ENCODE measurements at regions not wholly inside any gene's neighbourhood (a gene's known extent, or its start where the extent isn't known, plus 50 kb on each side); places are given as distances from the start of the nearest gene placed in this dataset.
"Not testable (repeated sequence)": the region's sequence is repeated elsewhere in the genome, so short reads cannot be mapped to it uniquely, and the experiment has no call there.

- no peaks in the 10 kb centered on the region for H3K9me3 ChIP-seq (ENCODE audit: control insufficient read depth, insufficient read depth, low read length)
These were observed 192.1 kb upstream of the TTC14 start for GRCh38 chr3:180409883-180410282.

GRCh38 chr3:180414157-180414556 is 187.8 kb upstream of the TTC14 start:
- H3K27me3 ChIP-seq (ENCODE audit: control insufficient read depth, insufficient read depth, low read length) = no peaks in the 10 kb centered on the region
- H3K9me3 ChIP-seq (ENCODE audit: control insufficient read depth, insufficient read depth, low read length) = no peaks in the 10 kb centered on the region
- H3K27ac ChIP-seq (ENCODE audit: low read depth, low read length) = no peak overlapping the region
- H3K4me1 ChIP-seq (ENCODE audit: control insufficient read depth, insufficient read depth, low read length) = no peaks in the 10 kb centered on the region
- no peak for DNase-seq (ENCODE audit: low read depth in 4 of 6, low spot score in 6 of 6)
- no peaks in the 10 kb centered on the region for H3K36me3 ChIP-seq (ENCODE audit: control insufficient read depth, insufficient read depth, low read length)
- no peak overlapping the region for H3K4me3 ChIP-seq (ENCODE audit: low read depth, low read length)

More at GRCh38 chr3:180409883-180410282, 192.1 kb upstream of the TTC14 start:
- H3K4me1 ChIP-seq (ENCODE audit: control insufficient read depth, insufficient read depth, low read length) = no peaks in the 10 kb centered on the region
- H3K27ac ChIP-seq (ENCODE audit: low read depth, low read length) = no peak overlapping the region
- no peaks in the 10 kb centered on the region for H3K27me3 ChIP-seq (ENCODE audit: control insufficient read depth, insufficient read depth, low read length)
- H3K36me3 ChIP-seq (ENCODE audit: control insufficient read depth, insufficient read depth, low read length) = no peaks in the 10 kb centered on the region
- DNase-seq (ENCODE audit: low read depth in 4 of 6, low spot score in 6 of 6) = no peak
- no CpG with 5 or more reads among the region's 2 CpGs for WGBS (ENCODE audit: insufficient coverage)
- no peak overlapping the region for H3K4me3 ChIP-seq (ENCODE audit: low read depth, low read length)

DNA sequence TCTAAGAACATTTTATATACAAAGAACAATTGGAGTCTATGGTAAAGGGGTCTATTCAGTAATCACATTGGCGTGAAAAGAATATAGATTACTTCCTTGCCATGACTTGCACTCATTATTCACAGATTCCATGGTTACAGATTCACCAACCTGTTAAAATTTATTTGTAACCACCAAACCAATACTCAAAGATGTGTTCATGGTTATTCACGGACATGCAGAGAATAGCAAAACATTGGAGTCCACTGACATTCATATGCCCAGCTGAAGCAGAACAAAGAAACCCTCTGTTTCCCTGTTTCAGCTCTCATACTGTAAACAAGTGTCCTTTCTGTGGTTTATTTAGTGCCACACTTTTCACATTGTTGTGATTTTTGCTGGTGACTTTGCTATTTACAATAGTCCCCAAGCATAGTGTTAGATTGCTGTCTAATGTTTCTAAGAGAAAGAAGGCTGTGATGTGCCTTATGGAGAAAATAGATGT is 185.8 kb upstream of the TTC14 start:
- Histone ChIP-seq H3K9me3 (ENCODE audit: control insufficient read depth, insufficient read depth, low read length) (no peaks in the 10 kb centered on the region), H3K4me1 (ENCODE audit: control insufficient read depth, insufficient read depth, low read length) (no peaks in the 10 kb centered on the region), H3K27ac (ENCODE audit: low read depth, low read length) (peak overlapping the region; percentile 48), H3K36me3 (ENCODE audit: control insufficient read depth, insufficient read depth, low read length) (no peaks in the 10 kb centered on the region), H3K4me3 (ENCODE audit: low read depth, low read length) (no peak overlapping the region), H3K27me3 (ENCODE audit: control insufficient read depth, insufficient read depth, low read length) (no peaks in the 10 kb centered on the region)
- WGBS (ENCODE audit: insufficient coverage) = 33% methylated on average over 1 of the region's 2 CpGs
- DNase-seq (ENCODE audit: low read depth in 4 of 6, low spot score in 6 of 6) = peak; percentile 32 to 86 (median 48)

DNA sequence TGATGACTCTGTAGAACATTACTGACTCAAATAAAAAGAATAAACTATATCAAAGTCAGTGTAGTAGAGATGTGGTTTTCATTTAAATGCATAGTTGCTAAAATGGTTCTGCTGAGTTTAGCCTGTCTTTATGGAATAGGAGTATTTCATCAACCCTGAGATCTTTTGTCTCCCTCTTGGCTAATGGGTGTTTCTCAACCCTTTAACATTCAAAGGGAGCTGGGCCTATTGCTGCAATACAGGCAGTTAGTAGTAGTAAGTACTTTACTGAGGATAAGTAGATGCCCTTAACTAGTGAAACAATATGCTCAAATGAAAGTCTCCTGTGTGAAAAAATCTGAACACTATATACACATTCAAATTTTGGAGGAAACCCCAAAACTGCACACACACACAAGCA is 184.7 kb upstream of the TTC14 start:
- H3K4me1 ChIP-seq (ENCODE audit: control insufficient read depth, insufficient read depth, low read length) = no peaks in the 10 kb centered on the region
- no peaks in the 10 kb centered on the region for H3K9me3 ChIP-seq (ENCODE audit: control insufficient read depth, insufficient read depth, low read length)
- no peaks in the 10 kb centered on the region for H3K27me3 ChIP-seq (ENCODE audit: control insufficient read depth, insufficient read depth, low read length)
- H3K27ac ChIP-seq (ENCODE audit: low read depth, low read length) = no peak overlapping the region
- no peaks in the 10 kb centered on the region for H3K36me3 ChIP-seq (ENCODE audit: control insufficient read depth, insufficient read depth, low read length)
- DNase-seq (ENCODE audit: low read depth in 4 of 6, low spot score in 6 of 6) = no peak
- no peak overlapping the region for H3K4me3 ChIP-seq (ENCODE audit: low read depth, low read length)

DNA sequence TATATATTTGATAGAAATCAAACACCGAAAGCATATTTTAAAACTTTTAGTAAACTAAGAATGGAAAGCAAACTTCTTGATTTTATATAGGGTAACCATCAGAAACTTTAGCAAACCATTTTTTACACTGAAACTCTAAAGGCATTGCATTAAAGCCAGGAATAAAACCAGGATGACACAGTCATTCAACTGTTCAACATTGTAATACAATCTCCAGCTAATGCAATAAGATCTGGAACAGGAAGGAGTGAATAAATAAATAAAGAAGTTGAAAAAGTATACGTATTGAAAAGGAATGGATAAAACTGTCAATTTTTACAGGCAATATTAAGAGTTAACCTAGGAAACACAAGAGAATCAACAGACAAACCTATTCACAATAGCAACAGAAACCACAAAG is 181.9 kb upstream of the TTC14 start:
- Histone ChIP-seq H3K36me3 (ENCODE audit: control insufficient read depth, insufficient read depth, low read length) (no peaks in the 10 kb centered on the region), H3K4me3 (ENCODE audit: low read depth, low read length) (no peak overlapping the region), H3K9me3 (ENCODE audit: control insufficient read depth, insufficient read depth, low read length) (no peaks in the 10 kb centered on the region), H3K27me3 (ENCODE audit: control insufficient read depth, insufficient read depth, low read length) (no peaks in the 10 kb centered on the region), H3K4me1 (ENCODE audit: control insufficient read depth, insufficient read depth, low read length) (no peaks in the 10 kb centered on the region), H3K27ac (ENCODE audit: low read depth, low read length) (no peak overlapping the region)
- DNase-seq (ENCODE audit: low read depth in 4 of 6, low spot score in 6 of 6) = no peak
- WGBS (ENCODE audit: insufficient coverage) = no CpG with 5 or more reads among the region's 2 CpGs

DNA sequence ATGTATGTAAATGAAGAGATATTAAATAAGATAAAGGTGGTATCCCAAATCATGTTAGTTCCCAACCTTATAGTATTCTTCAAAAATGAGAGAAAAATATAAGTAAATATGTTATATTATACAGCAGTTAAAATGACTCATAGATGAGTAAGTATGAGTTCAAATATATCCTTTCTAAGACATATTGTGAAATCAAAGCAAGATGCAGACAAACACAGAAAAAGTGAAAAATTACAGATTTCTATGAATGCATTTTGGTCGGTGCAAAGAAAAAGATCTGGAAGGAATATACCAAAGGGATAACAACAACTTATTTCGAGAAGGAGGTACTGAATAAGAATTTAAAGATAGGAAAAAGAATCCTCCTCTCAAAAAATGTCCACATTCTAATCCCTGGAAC is 181.2 kb upstream of the TTC14 start:
- DNase-seq (ENCODE audit: low read depth in 4 of 6, low spot score in 6 of 6) = no peak
- WGBS (ENCODE audit: insufficient coverage) = no CpG with 5 or more reads among the region's 2 CpGs
- H3K9me3 ChIP-seq (ENCODE audit: control insufficient read depth, insufficient read depth, low read length) = no peaks in the 10 kb centered on the region
- H3K36me3 ChIP-seq (ENCODE audit: control insufficient read depth, insufficient read depth, low read length) = no peaks in the 10 kb centered on the region
- no peaks in the 10 kb centered on the region for H3K4me1 ChIP-seq (ENCODE audit: control insufficient read depth, insufficient read depth, low read length)
- H3K4me3 ChIP-seq (ENCODE audit: low read depth, low read length) = no peak overlapping the region
- no peaks in the 10 kb centered on the region for H3K27me3 ChIP-seq (ENCODE audit: control insufficient read depth, insufficient read depth, low read length)
- H3K27ac ChIP-seq (ENCODE audit: low read depth, low read length) = no peak overlapping the region

- no peaks in the 10 kb centered on the region for H3K27me3 ChIP-seq (ENCODE audit: control insufficient read depth, insufficient read depth, low read length)
- H3K36me3 ChIP-seq (ENCODE audit: control insufficient read depth, insufficient read depth, low read length) = no peaks in the 10 kb centered on the region
- WGBS (ENCODE audit: insufficient coverage) = 87% methylated on average over 1 of the region's 2 CpGs
- H3K27ac ChIP-seq (ENCODE audit: low read depth, low read length) = no peak overlapping the region
- no peaks in the 10 kb centered on the region for H3K9me3 ChIP-seq (ENCODE audit: control insufficient read depth, insufficient read depth, low read length)
- H3K4me3 ChIP-seq (ENCODE audit: low read depth, low read length) = no peak overlapping the region
- DNase-seq (ENCODE audit: low read depth in 4 of 6, low spot score in 6 of 6) = no peak
- no peaks in the 10 kb centered on the region for H3K4me1 ChIP-seq (ENCODE audit: control insufficient read depth, insufficient read depth, low read length)
These were observed 180.7 kb upstream of the TTC14 start for GRCh38 chr3:180421221-180421620.

DNA sequence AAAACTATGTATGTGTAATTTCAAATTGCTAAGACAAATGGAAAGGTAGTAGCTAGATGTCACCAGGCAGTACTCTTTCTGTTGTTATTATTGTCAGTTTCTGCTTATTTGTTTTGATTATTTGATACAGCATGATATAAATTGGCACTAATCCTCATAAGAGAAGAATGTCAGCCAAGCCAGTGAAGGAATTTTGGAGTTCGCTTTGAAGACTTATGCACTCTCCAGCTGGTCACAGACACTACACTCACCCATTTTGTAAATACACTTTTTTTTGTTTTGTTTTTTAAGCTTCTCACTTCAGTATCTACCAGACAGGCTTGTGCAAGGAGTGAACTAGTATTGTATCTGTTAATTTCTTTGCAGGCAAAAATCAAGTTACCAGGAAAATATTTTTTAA is 180.2 kb upstream of the TTC14 start:
- no peaks in the 10 kb centered on the region for H3K9me3 ChIP-seq (ENCODE audit: control insufficient read depth, insufficient read depth, low read length)
- no CpG with 5 or more reads among the region's 1 CpG for WGBS (ENCODE audit: insufficient coverage)
- no peaks in the 10 kb centered on the region for H3K27me3 ChIP-seq (ENCODE audit: control insufficient read depth, insufficient read depth, low read length)
- no peaks in the 10 kb centered on the region for H3K36me3 ChIP-seq (ENCODE audit: control insufficient read depth, insufficient read depth, low read length)
- DNase-seq (ENCODE audit: low read depth in 4 of 6, low spot score in 6 of 6) = peak in 1 of 6 donors; percentile 28
- H3K4me3 ChIP-seq (ENCODE audit: low read depth, low read length) = no peak overlapping the region
- no peak overlapping the region for H3K27ac ChIP-seq (ENCODE audit: low read depth, low read length)
- H3K4me1 ChIP-seq (ENCODE audit: control insufficient read depth, insufficient read depth, low read length) = no peaks in the 10 kb centered on the region

- H3K9me3 ChIP-seq (ENCODE audit: control insufficient read depth, insufficient read depth, low read length); H3K4me1 ChIP-seq (ENCODE audit: control insufficient read depth, insufficient read depth, low read length); DNase-seq (ENCODE audit: low read depth in 4 of 6, low spot score in 6 of 6); H3K27me3 ChIP-seq (ENCODE audit: control insufficient read depth, insufficient read depth, low read length); H3K4me3 ChIP-seq (ENCODE audit: low read depth, low read length); H3K27ac ChIP-seq (ENCODE audit: low read depth, low read length); H3K36me3 ChIP-seq (ENCODE audit: control insufficient read depth, insufficient read depth, low read length): not testable (repeated sequence)
- WGBS (ENCODE audit: insufficient coverage) = 100% methylated on average over 1 of the region's 4 CpGs
These were observed 177.7 kb upstream of the TTC14 start for GRCh38 chr3:180424305-180424704.

GRCh38 chr3:180430896-180431295 is 171.1 kb upstream of the TTC14 start:
- Histone ChIP-seq H3K27me3 (ENCODE audit: control insufficient read depth, insufficient read depth, low read length) (no peaks in the 10 kb centered on the region), H3K27ac (ENCODE audit: low read depth, low read length) (no peak overlapping the region), H3K4me1 (ENCODE audit: control insufficient read depth, insufficient read depth, low read length) (no peaks in the 10 kb centered on the region), H3K36me3 (ENCODE audit: control insufficient read depth, insufficient read depth, low read length) (no peaks in the 10 kb centered on the region), H3K4me3 (ENCODE audit: low read depth, low read length) (no peak overlapping the region), H3K9me3 (ENCODE audit: control insufficient read depth, insufficient read depth, low read length) (no peaks in the 10 kb centered on the region)
- 100% methylated on average over 1 of the region's 2 CpGs for WGBS (ENCODE audit: insufficient coverage)
- no peak for DNase-seq (ENCODE audit: low read depth in 4 of 6, low spot score in 6 of 6)
